H1 (cell line): ENCODE measurements at regions not wholly inside any gene's neighbourhood (a gene's known extent, or its start where the extent isn't known, plus 50 kb on each side); places are given as distances from the start of the nearest gene placed in this dataset.

Experiments
- CBX8 ChIP-seq: fragments of 300-800, 300-1000 bp; sonication (generic); IDR thresholded peaks from 2 replicates; pipeline ENCODE4 v1.7.1; 2016; ENCODE audit warnings: low read depth, low read length, borderline replicate concordance
- CHD7 ChIP-seq: fragments of 300-600 bp; sonication (generic); IDR thresholded peaks from 2 replicates; pipeline ENCODE4 v1.7.1; 2012; ENCODE audit warnings: low read length, moderate library complexity, mild to moderate bottlenecking, inconsistent platforms; ENCODE audit not compliant: insufficient replicate concordance
- GABPA ChIP-seq: IDR thresholded peaks from 2 replicates; pipeline ENCODE4 v1.6.1; 2011; ENCODE audit warnings: mild to moderate bottlenecking, low read length, moderate library complexity, borderline replicate concordance; ENCODE audit not compliant: insufficient read depth
- HDAC2 ChIP-seq, 2 experiments: fragments of 300-600 bp in 1 of 2; sonication (generic) in 1 of 2; IDR thresholded peaks; 2 replicates each; pipeline ENCODE4 v1.6.1; 2011 to 2012; ENCODE audit warnings: low read depth in 2 of 2, low read length in 2 of 2, mild to moderate bottlenecking in 2 of 2, moderate library complexity in 2 of 2, borderline replicate concordance in 1 of 2, inconsistent platforms in 1 of 2
- POU5F1 ChIP-seq: IDR thresholded peaks from 2 replicates; pipeline ENCODE4 v1.6.1; 2011; ENCODE audit warnings: low read depth, mild to moderate bottlenecking, low read length, moderate library complexity
- SAP30 ChIP-seq: fragments of 300-600 bp; sonication (generic); IDR thresholded peaks from 2 replicates; pipeline ENCODE4 v1.7.1; 2012; ENCODE audit warnings: low read length, moderate library complexity, mild to moderate bottlenecking, inconsistent platforms; ENCODE audit not compliant: insufficient read depth, insufficient replicate concordance
- SIN3A ChIP-seq, 2 experiments: IDR thresholded peaks in 1 of 2; conservative IDR thresholded peaks in 1 of 2; 2 replicates each; pipeline ENCODE4 v1.6.1; 2011 to 2012; ENCODE audit warnings: low read length in 2 of 2, improper control_type of control experiment in 1 of 2, low read depth in 1 of 2, mild to moderate bottlenecking in 1 of 2
- TBP ChIP-seq: IDR thresholded peaks from 2 replicates; pipeline ENCODE4 v1.6.1; 2011; ENCODE audit warnings: low read depth, low read length, improper control_type of control experiment
- TEAD4 ChIP-seq: IDR thresholded peaks from 2 replicates; pipeline ENCODE4 v1.6.1; 2012; ENCODE audit warnings: low read depth, low read length, inconsistent platforms, mixed read lengths
- YY1 ChIP-seq: IDR thresholded peaks from 2 replicates; pipeline ENCODE4 v1.6.1; 2011; ENCODE audit warnings: low read depth, mild to moderate bottlenecking, low read length
- TF ChIP-seq, protein P1 (sequence below): IDR thresholded peaks from 2 replicates; pipeline ENCODE4 v1.6.1; 2012; ENCODE audit warnings: inconsistent platforms

GRCh38 chr9:124118894-124119293, 107.3 kb downstream of the LHX2 start (continued):
- no peak for TF ChIP-seq CHD7
- no peak for TF ChIP-seq TEAD4
- no peak for TF ChIP-seq CBX8
- TF ChIP-seq, protein P1, sequence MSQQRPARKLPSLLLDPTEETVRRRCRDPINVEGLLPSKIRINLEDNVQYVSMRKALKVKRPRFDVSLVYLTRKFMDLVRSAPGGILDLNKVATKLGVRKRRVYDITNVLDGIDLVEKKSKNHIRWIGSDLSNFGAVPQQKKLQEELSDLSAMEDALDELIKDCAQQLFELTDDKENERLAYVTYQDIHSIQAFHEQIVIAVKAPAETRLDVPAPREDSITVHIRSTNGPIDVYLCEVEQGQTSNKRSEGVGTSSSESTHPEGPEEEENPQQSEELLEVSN = no peak
- no peak for TF ChIP-seq GABPA
- no peak for TF ChIP-seq SIN3A (conservative IDR thresholded peaks at IDR 0.05 in 1 of 2, IDR thresholded peaks at IDR 0.05 in 1 of 2; ENCODE audit: low read depth in 1 of 2, low read length in 2 of 2)
- TF ChIP-seq HDAC2 (IDR thresholded peaks at IDR 0.05; ENCODE audit: borderline replicate concordance in 1 of 2, low read depth in 2 of 2, low read length in 2 of 2) = no peak
- TF ChIP-seq POU5F1 = no peak
- no peak for TF ChIP-seq SAP30
- TF ChIP-seq YY1 = no peak
- TF ChIP-seq TBP = no peak
